Fibroblast of skin of scalp (primary cell): ENCODE measurements at regions not wholly inside any gene's neighbourhood (a gene's known extent, or its start where the extent isn't known, plus 50 kb on each side); places are given as distances from the start of the nearest gene placed in this dataset.
"Not testable (repeated sequence)": the region's sequence is repeated elsewhere in the genome, so short reads cannot be mapped to it uniquely, and the experiment has no call there.

Source experiments
- DNase-seq: peaks from one replicate; pipeline ENCODE4 v3.0.0-alpha.2; 2013

DNA sequence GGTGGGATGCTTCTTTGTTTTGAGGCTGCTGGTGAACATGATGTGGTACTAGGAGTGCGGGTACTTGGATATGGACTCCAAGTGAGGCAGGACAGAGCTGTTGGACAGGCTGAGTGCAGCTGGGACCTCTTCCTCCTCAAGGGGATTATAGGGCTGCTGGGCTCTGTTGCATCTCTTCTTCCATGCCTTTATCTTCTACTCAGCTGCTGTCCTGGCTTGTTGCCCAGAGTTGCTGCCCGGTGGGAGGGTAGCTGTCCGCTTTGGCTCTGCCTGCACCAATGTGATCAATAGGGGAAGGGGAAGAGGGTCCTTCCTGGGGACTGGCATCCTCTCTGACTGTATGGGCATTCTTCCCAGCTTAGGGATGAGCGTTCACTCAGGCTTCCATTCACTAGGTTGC, 1217.9 kb upstream of the ACO1 start:
- no peak for DNase-seq

- no peak for DNase-seq
These were observed 1216.3 kb upstream of the ACO1 start for GRCh38 chr9:31168161-31168560.

- DNase-seq = no peak
These were observed 1209.8 kb upstream of the ACO1 start for GRCh38 chr9:31174681-31175080.

DNA sequence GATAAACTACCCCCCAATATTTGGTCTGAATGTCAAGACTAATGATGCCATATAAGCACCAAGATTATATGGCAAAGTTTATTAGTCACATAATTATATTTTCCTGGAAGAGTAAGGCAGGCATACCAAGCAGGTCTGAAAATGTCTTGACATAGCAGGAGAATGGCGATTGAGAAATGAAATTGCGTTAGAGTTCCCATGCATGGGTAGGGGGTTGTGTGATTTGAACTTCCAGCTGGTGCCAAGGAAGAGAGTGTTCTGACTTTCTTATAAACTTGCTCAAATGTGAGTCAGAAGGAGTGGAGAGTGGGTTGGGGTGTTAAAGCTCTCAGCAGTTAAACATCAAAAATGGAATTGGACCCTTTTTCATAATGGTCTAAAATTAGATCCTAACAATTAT, 1200.6 kb upstream of the ACO1 start:
- no peak for DNase-seq

DNA sequence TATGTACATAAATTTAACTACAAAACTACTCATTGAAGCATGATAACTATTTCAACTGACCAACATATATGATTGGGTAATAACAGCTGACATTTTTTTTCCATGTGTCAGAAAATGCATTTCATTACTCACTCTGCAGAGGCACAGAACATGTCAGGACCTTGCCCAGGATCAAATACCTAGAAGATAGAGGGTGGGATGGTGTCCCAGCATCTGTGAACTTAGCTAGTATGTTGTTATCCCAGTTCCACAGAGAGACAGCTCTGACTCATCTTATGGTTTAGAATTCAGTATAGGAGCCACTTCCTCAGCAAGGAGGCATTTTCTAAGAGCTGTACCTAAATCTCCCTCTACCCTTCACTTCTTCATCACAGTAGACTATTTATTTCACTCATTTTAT, 1198.6 kb upstream of the ACO1 start:
- DNase-seq = peak; percentile 68

DNA sequence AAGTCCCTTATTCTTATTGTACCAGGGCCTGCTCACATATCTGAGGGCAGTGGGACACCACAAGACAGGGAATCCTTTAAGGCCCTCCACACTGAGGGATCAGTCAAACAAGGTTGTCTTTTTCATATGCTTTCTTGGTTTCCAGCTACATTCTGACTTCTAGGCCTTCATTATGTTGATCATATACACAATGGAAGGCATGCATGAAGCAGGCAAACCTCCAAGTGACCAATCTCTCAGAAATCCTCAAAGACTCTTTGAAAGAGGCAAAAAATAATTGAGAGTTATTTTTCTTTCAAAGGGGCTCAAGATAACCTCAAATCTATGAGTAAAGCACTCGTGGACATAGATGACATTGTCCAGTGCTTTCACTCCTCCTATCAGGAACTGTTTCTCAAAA, 1195.9 kb upstream of the ACO1 start:
- DNase-seq = peak; percentile 4

GRCh38 chr9:31210978-31211570, 1173.4 kb upstream of the ACO1 start:
- DNase-seq = no peak

DNA sequence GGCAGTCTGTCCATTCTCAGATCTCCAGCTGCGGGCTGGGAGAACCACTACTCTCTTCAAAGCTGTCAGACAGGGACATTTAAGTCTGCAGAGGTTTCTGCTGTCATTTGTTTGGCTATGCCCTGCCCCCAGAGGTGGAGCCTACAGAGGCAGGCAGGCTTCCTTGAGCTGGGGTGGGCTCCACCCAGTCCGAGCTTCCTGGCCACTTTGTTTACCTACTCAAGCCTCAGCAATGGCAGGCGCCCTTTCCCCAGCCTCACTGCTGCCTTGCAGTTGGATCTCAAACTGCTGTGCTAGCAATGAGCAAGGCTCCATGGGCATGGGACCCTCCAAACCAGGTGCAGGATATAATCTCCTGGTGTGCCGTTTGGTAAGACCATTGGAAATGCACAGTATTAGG, 1154.5 kb upstream of the ACO1 start:
- DNase-seq = not testable (repeated sequence)

GRCh38 chr9:31232485-31232884, 1152.0 kb upstream of the ACO1 start:
- no peak for DNase-seq

DNA sequence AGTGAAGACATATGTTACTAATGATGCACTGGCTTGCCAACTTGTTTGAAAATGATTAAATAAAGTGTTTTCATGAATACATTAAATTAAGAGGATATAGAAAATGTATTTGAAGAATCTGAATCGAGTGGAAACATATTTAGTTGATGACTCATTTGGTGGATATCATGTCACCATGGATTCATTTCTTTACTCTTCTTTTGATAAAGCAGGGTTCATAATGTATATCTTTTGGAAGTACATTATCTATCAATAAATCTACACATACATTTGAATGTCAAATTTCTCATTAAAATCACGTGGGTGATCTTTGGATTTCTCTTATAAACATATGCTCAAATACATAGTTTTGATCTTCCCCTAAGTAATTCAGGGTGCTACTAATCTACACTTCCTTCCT, 1148.1 kb upstream of the ACO1 start:
- no peak for DNase-seq

GRCh38 chr9:31243386-31243785, 1141.1 kb upstream of the ACO1 start:
- DNase-seq = no peak

- DNase-seq = no peak
These were observed 1136.3 kb upstream of the ACO1 start for GRCh38 chr9:31248156-31248555.

GRCh38 chr9:31251386-31251785, 1133.1 kb upstream of the ACO1 start:
- DNase-seq = no peak

- no peak for DNase-seq
These were observed 1130.4 kb upstream of the ACO1 start for GRCh38 chr9:31253800-31254762.

DNA sequence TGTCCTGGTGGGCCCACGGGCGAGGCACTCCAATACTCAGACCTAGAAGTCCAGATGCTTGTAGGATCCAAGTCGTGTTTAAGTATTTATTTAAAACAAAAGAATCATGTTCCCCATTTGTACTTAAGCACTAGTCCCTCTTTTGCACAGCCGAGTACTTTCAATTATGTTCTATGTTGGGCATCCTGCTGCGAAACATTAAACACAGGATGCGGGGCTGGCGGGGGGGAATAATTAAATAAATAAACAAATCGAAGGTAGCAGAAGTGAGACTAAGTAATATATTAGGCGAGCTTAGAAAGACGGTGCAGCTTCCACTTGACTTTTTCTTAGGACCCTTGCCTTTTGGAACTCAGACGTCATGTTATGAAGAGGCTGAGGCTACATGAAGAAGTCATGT, 1129.2 kb upstream of the ACO1 start:
- DNase-seq = no peak

- no peak for DNase-seq
These were observed 1124.6 kb upstream of the ACO1 start for GRCh38 chr9:31259824-31260223.

- DNase-seq = no peak
These were observed 1111.8 kb upstream of the ACO1 start for GRCh38 chr9:31272456-31273295.

DNA sequence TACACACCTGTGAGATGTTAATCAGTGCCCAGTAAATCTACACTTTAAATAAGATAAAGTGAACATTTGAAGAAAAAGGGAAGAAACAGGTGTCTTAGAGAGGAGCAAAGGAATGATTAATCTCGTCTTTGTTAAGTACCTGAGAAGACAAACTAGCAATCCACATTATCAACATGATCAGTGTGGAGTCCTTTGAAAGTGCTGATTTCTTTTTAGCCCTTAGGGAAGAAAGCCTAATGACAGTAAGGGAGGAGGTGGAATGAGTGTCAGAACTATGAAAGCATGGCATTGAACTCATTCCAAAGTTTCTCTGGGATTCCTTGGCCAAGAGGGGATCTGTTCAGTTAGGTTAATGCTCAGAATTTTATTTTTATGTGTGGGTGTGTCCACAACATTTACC, 1109.0 kb upstream of the ACO1 start:
- no peak for DNase-seq

DNA sequence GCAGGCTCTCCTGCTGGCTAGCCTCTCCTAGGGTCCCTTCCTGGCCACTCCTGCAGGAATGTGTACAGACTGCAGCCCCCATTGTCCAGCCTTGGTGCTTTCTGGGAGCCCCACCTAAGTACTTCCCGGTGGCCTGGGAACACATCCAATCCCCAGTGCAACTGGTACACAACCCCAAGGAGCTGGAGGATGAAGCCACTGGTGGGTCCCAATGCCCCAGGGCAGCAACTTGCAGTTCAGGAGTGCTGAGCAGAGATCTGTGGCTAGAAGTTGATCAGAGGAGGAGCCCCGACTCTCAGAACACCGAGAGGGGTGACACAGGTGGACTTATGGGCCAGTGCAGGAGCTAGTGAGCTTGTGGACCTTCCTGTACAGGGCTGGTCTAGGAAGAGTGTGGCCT, 1093.7 kb upstream of the ACO1 start:
- no peak for DNase-seq

GRCh38 chr9:31302620-31303418, 1081.6 kb upstream of the ACO1 start:
- no peak for DNase-seq

GRCh38 chr9:31304576-31304975, 1079.9 kb upstream of the ACO1 start:
- peak; percentile 89 for DNase-seq

- no peak for DNase-seq
These were observed 1070.2 kb upstream of the ACO1 start for GRCh38 chr9:31314241-31314640.
